Neural progenitor cell (in vitro differentiated cells): ENCODE measurements at regions not wholly inside any gene's neighbourhood (a gene's known extent, or its start where the extent isn't known, plus 50 kb on each side); places are given as distances from the start of the nearest gene placed in this dataset.

Experiments
- DNase-seq: peaks from one replicate; pipeline ENCODE4 v3.0.0-alpha.2; 2016; ENCODE audit warnings: low spot score
- H2AFZ ChIP-seq: fragments of 200-600 bp; sonication (generic); replicated peaks from 2 replicates; pipeline ENCODE4 v1.6.1; 2016; ENCODE audit warnings: antibody characterized with exemption
- H3F3A ChIP-seq: fragments of 200-600 bp; sonication (generic); 2 replicates; pipeline ENCODE4 v1.6.1; 2016; ENCODE audit warnings: antibody characterized with exemption, low read depth
- H3K27ac ChIP-seq: fragments of 200-600 bp; sonication (generic); 2 replicates; pipeline ENCODE4 v1.5.1; 2016; ENCODE audit warnings: mild to moderate bottlenecking
- H3K27me3 ChIP-seq: fragments of 200-600 bp; sonication (generic); 2 replicates; pipeline ENCODE4 v1.6.1; 2016; ENCODE audit warnings: mild to moderate bottlenecking, moderate library complexity
- H3K36me3 ChIP-seq: fragments of 200-600 bp; sonication (generic); 2 replicates; pipeline ENCODE4 v1.5.1; 2016
- H3K4me1 ChIP-seq: fragments of 200-600 bp; sonication (generic); 2 replicates; pipeline ENCODE4 v1.6.1; 2016; ENCODE audit warnings: mixed run types
- H3K4me2 ChIP-seq: fragments of 200-600 bp; sonication (generic); 2 replicates; pipeline ENCODE4 v1.6.1; 2016
- H3K4me3 ChIP-seq: fragments of 200-600 bp; sonication (generic); 2 replicates; pipeline ENCODE4 v1.5.1; 2016
- H3K79me2 ChIP-seq: fragments of 200-600 bp; sonication (generic); 2 replicates; pipeline ENCODE4 v1.6.1; 2016; ENCODE audit warnings: low read depth
- H3K9ac ChIP-seq: fragments of 200-600 bp; sonication (generic); 2 replicates; pipeline ENCODE4 v1.6.1; 2016
- H3K9me3 ChIP-seq: fragments of 200-600 bp; sonication (generic); 2 replicates; pipeline ENCODE4 v1.5.1; 2016; ENCODE audit warnings: low read depth
- H4K20me1 ChIP-seq: fragments of 200-600 bp; sonication (generic); 2 replicates; pipeline ENCODE4 v1.6.1; 2016; ENCODE audit warnings: low read depth
- H3K27ac Mint-ChIP-seq: 3 replicates; pipeline ENCODE4 v1.8.0; 2021; ENCODE audit warnings: mixed read lengths
- H3K27me3 Mint-ChIP-seq: 2 replicates; pipeline ENCODE4 v1.8.0; 2022; ENCODE audit warnings: low read depth, mild to moderate bottlenecking, inconsistent platforms, moderate library complexity, mixed read lengths; ENCODE audit not compliant: insufficient read depth
- H3K36me3 Mint-ChIP-seq: 3 replicates; pipeline ENCODE4 v1.8.0; 2021; ENCODE audit warnings: mixed read lengths
- H3K4me1 Mint-ChIP-seq: 3 replicates; pipeline ENCODE4 v1.8.0; 2021; ENCODE audit warnings: mixed read lengths
- H3K4me3 Mint-ChIP-seq: 3 replicates; pipeline ENCODE4 v1.8.0; 2021; ENCODE audit warnings: mild to moderate bottlenecking, moderate library complexity, mixed read lengths
- H3K9me3 Mint-ChIP-seq: 3 replicates; pipeline ENCODE4 v1.8.0; 2020; ENCODE audit warnings: mixed read lengths
- CTCF ChIP-seq: fragments of 200-600 bp; sonication (generic); IDR thresholded peaks from 2 replicates; pipeline ENCODE4 v1.5.1; 2017; ENCODE audit warnings: antibody characterized with exemption, mild to moderate bottlenecking
- EZH2 ChIP-seq: fragments of 200-600 bp; sonication (generic); IDR thresholded peaks from 2 replicates; pipeline ENCODE4 v1.6.1; 2017; ENCODE audit warnings: antibody characterized with exemption, mild to moderate bottlenecking, moderate library complexity
- EZH2phosphoT487 ChIP-seq: fragments of 200-600 bp; sonication (generic); IDR thresholded peaks from 2 replicates; pipeline ENCODE4 v1.6.1; 2017; ENCODE audit warnings: antibody characterized with exemption

- H3K27ac Mint-ChIP-seq, result no peak overlapping the region
- no peaks in the 10 kb centered on the region for H3K36me3 ChIP-seq
- no peak for TF ChIP-seq EZH2phosphoT487
- no peak for TF ChIP-seq EZH2
- no peak overlapping the region for H3K4me2 ChIP-seq
- H2AFZ ChIP-seq, result no peak overlapping the region
- no peaks in the 10 kb centered on the region for H4K20me1 ChIP-seq
- H3K27me3 ChIP-seq, result no peaks in the 10 kb centered on the region
- peaks cover 7% of the 10 kb centered on the region for H3F3A ChIP-seq
- H3K4me1 ChIP-seq, result peaks cover 7% of the 10 kb centered on the region
- DNase-seq, result no peak
- H3K9ac ChIP-seq, result no peak overlapping the region
- H3K9me3 ChIP-seq, result no peaks in the 10 kb centered on the region
- no peak overlapping the region for H3K27ac ChIP-seq
- peaks cover 2% of the 10 kb centered on the region for H3K9me3 Mint-ChIP-seq
- H3K4me1 Mint-ChIP-seq, result peaks cover 11% of the 10 kb centered on the region
- no peaks in the 10 kb centered on the region for H3K36me3 Mint-ChIP-seq
- peaks cover 4% of the 10 kb centered on the region for H3K27me3 Mint-ChIP-seq
- no peak overlapping the region for H3K4me3 ChIP-seq
- H3K79me2 ChIP-seq, result no peaks in the 10 kb centered on the region
- H3K4me3 Mint-ChIP-seq, result no peak overlapping the region
Observed at GRCh38 chr14:61618448-61618847, 76.9 kb upstream of the HIF1A start.

- Histone ChIP-seq H3K79me2 (no peaks in the 10 kb centered on the region), H3K27me3 (no peaks in the 10 kb centered on the region), H3K36me3 (no peaks in the 10 kb centered on the region), H3K4me1 (peaks cover 7% of the 10 kb centered on the region), H3F3A (peaks cover 7% of the 10 kb centered on the region), H3K4me3 (no peak overlapping the region), H3K9ac (no peak overlapping the region), H3K9me3 (no peaks in the 10 kb centered on the region), H3K27ac (no peak overlapping the region), H2AFZ (no peak overlapping the region), H3K4me2 (no peak overlapping the region), H4K20me1 (no peaks in the 10 kb centered on the region)
- no peak overlapping the region for H3K27ac Mint-ChIP-seq
- TF ChIP-seq EZH2phosphoT487 (no peak), EZH2 (no peak), CTCF (no peak)
- H3K9me3 Mint-ChIP-seq, result peaks cover 2% of the 10 kb centered on the region
- DNase-seq, result no peak
- H3K4me1 Mint-ChIP-seq, result peaks cover 11% of the 10 kb centered on the region
- no peak overlapping the region for H3K4me3 Mint-ChIP-seq
- no peaks in the 10 kb centered on the region for H3K36me3 Mint-ChIP-seq
- H3K27me3 Mint-ChIP-seq, result peaks cover 4% of the 10 kb centered on the region
Observed at GRCh38 chr14:61619494-61619893, 75.8 kb upstream of the HIF1A start.

GRCh38 chr14:61620130-61620946, 75.0 kb upstream of the HIF1A start:
- no peak overlapping the region for H3K4me3 ChIP-seq
- no peak overlapping the region for H3K27ac Mint-ChIP-seq
- H3K36me3 Mint-ChIP-seq, result no peaks in the 10 kb centered on the region
- H3K4me1 Mint-ChIP-seq, result peaks cover 15% of the 10 kb centered on the region
- H3K9me3 ChIP-seq, result no peaks in the 10 kb centered on the region
- peaks cover 7% of the 10 kb centered on the region for H3K4me1 ChIP-seq
- H4K20me1 ChIP-seq, result no peaks in the 10 kb centered on the region
- H3F3A ChIP-seq, result peaks cover 7% of the 10 kb centered on the region
- TF ChIP-seq EZH2 (no peak), EZH2phosphoT487 (no peak), CTCF (no peak)
- H3K27ac ChIP-seq, result no peak overlapping the region
- no peaks in the 10 kb centered on the region for H3K79me2 ChIP-seq
- DNase-seq, result no peak
- no peak overlapping the region for H3K4me2 ChIP-seq
- no peak overlapping the region for H3K4me3 Mint-ChIP-seq
- H3K27me3 ChIP-seq, result no peaks in the 10 kb centered on the region
- no peak overlapping the region for H2AFZ ChIP-seq
- H3K36me3 ChIP-seq, result no peaks in the 10 kb centered on the region
- H3K9me3 Mint-ChIP-seq, result peaks cover 2% of the 10 kb centered on the region
- H3K27me3 Mint-ChIP-seq, result peaks cover 4% of the 10 kb centered on the region
- H3K9ac ChIP-seq, result no peak overlapping the region

- Histone ChIP-seq H4K20me1 (no peaks in the 10 kb centered on the region), H3K4me1 (peaks cover 7% of the 10 kb centered on the region), H3K4me2 (no peak overlapping the region), H3K9ac (no peak overlapping the region), H3K79me2 (no peaks in the 10 kb centered on the region), H2AFZ (no peak overlapping the region), H3F3A (peaks cover 7% of the 10 kb centered on the region), H3K27ac (no peak overlapping the region), H3K4me3 (no peak overlapping the region), H3K36me3 (no peaks in the 10 kb centered on the region), H3K9me3 (no peaks in the 10 kb centered on the region), H3K27me3 (no peaks in the 10 kb centered on the region)
- Mint-ChIP-seq H3K4me3 (no peak overlapping the region), H3K27me3 (peaks cover 4% of the 10 kb centered on the region), H3K4me1 (peaks cover 9% of the 10 kb centered on the region), H3K27ac (no peak overlapping the region), H3K36me3 (no peaks in the 10 kb centered on the region), H3K9me3 (peaks cover 2% of the 10 kb centered on the region)
- TF ChIP-seq CTCF (no peak), EZH2 (no peak), EZH2phosphoT487 (no peak)
- DNase-seq, result no peak
Observed at GRCh38 chr14:61621444-61621843, 73.9 kb upstream of the HIF1A start.
